ENCODE measurements at regions not wholly inside any gene's neighbourhood (a gene's known extent, or its start where the extent isn't known, plus 50 kb on each side); places are given as distances from the start of the nearest gene placed in this dataset.

- Mint-ChIP-seq H3K27ac (no peak overlapping the region), H3K4me3 (ENCODE audit: low read depth) (no peak overlapping the region), H3K9me3 (ENCODE audit: low read depth) (peaks cover 10% of the 10 kb centered on the region), H3K4me1 (ENCODE audit: low read depth) (peaks cover 3% of the 10 kb centered on the region), H3K27me3 (no peaks in the 10 kb centered on the region), H3K36me3 (ENCODE audit: insufficient read depth) (peaks cover 2% of the 10 kb centered on the region)
- TF ChIP-seq CTCF (IDR thresholded peaks at IDR 0.05; ENCODE audit: unreplicated experiment): no peak
- no peak for DNase-seq (ENCODE audit: low spot score, unreplicated experiment)
Measured at GRCh38 chr2:149996901-149997300, 409.3 kb upstream of the MMADHC start.

- peaks cover 2% of the 10 kb centered on the region for H3K36me3 Mint-ChIP-seq (ENCODE audit: insufficient read depth)
- peaks cover 15% of the 10 kb centered on the region for H3K4me1 Mint-ChIP-seq (ENCODE audit: low read depth)
- H3K27me3 Mint-ChIP-seq: no peaks in the 10 kb centered on the region
- TF ChIP-seq CTCF (IDR thresholded peaks at IDR 0.05; ENCODE audit: unreplicated experiment): no peak
- no peak overlapping the region for H3K27ac Mint-ChIP-seq
- H3K9me3 Mint-ChIP-seq (ENCODE audit: low read depth): peaks cover 10% of the 10 kb centered on the region
- no peak overlapping the region for H3K4me3 Mint-ChIP-seq (ENCODE audit: low read depth)
- no peak for DNase-seq (ENCODE audit: low spot score, unreplicated experiment)
Measured at GRCh38 chr2:149994057-149994728, 406.6 kb upstream of the MMADHC start.

GRCh38 chr2:149993316-149993715, 405.7 kb upstream of the MMADHC start:
- no peak for TF ChIP-seq CTCF (IDR thresholded peaks at IDR 0.05; ENCODE audit: unreplicated experiment)
- H3K4me3 Mint-ChIP-seq (ENCODE audit: low read depth): no peak overlapping the region
- no peak overlapping the region for H3K27ac Mint-ChIP-seq

GRCh38 chr2:149991576-149991975, 404.0 kb upstream of the MMADHC start:
- Mint-ChIP-seq H3K36me3 (ENCODE audit: insufficient read depth) (no peaks in the 10 kb centered on the region), H3K27ac (no peak overlapping the region), H3K27me3 (no peaks in the 10 kb centered on the region), H3K4me3 (ENCODE audit: low read depth) (no peak overlapping the region), H3K4me1 (ENCODE audit: low read depth) (peaks cover 33% of the 10 kb centered on the region), H3K9me3 (ENCODE audit: low read depth) (no peaks in the 10 kb centered on the region)
- DNase-seq (ENCODE audit: low spot score, unreplicated experiment): no peak
- no peak for TF ChIP-seq CTCF (IDR thresholded peaks at IDR 0.05; ENCODE audit: unreplicated experiment)

More at GRCh38 chr2:149993316-149993715, 405.7 kb upstream of the MMADHC start:
- H3K27me3 Mint-ChIP-seq: no peaks in the 10 kb centered on the region
- no peak for DNase-seq (ENCODE audit: low spot score, unreplicated experiment)
- peaks cover 10% of the 10 kb centered on the region for H3K9me3 Mint-ChIP-seq (ENCODE audit: low read depth)
- H3K4me1 Mint-ChIP-seq (ENCODE audit: low read depth): peaks cover 24% of the 10 kb centered on the region
- H3K36me3 Mint-ChIP-seq (ENCODE audit: insufficient read depth): peaks cover 2% of the 10 kb centered on the region

- Mint-ChIP-seq H3K4me3 (ENCODE audit: low read depth) (no peak overlapping the region), H3K27me3 (no peaks in the 10 kb centered on the region), H3K9me3 (ENCODE audit: low read depth) (no peaks in the 10 kb centered on the region), H3K4me1 (ENCODE audit: low read depth) (peaks cover 37% of the 10 kb centered on the region), H3K27ac (no peak overlapping the region), H3K36me3 (ENCODE audit: insufficient read depth) (no peaks in the 10 kb centered on the region)
- TF ChIP-seq CTCF (IDR thresholded peaks at IDR 0.05; ENCODE audit: unreplicated experiment): no peak
- no peak for DNase-seq (ENCODE audit: low spot score, unreplicated experiment)
Measured at GRCh38 chr2:149990965-149991364, 403.4 kb upstream of the MMADHC start.
